Upper lobe of left lung (tissue), 6 donors: ENCODE measurements at regions not wholly inside any gene's neighbourhood (a gene's known extent, or its start where the extent isn't known, plus 50 kb on each side); places are given as distances from the start of the nearest gene placed in this dataset.

Experiments
- ATAC-seq, 2 donors: fragments of 200-7000 bp; cut with Tn5 transposase; one replicate each; pipeline ENCODE4 v1.9.1; 2022; ENCODE audit warnings: mild to moderate bottlenecking in 2 of 2, moderate library complexity in 2 of 2; ENCODE audit not compliant: low FRiP score in 2 of 2
- DNase-seq, 2 donors: peaks; one replicate each; pipeline ENCODE4 v3.0.0-alpha.2; 2019 to 2020
- H3K27ac ChIP-seq, 4 donors: fragments of 200-600 bp; sonication (generic); one replicate each; pipeline ENCODE4 v1.5.1; 2016 to 2019
- H3K27me3 ChIP-seq, 4 donors: fragments of 200-600 bp; sonication (generic); one replicate each; pipeline ENCODE4 v1.5.1; 2017 to 2019
- H3K36me3 ChIP-seq, 4 donors: fragments of 200-600 bp; sonication (generic); one replicate each; pipeline ENCODE4 v1.5.1; 2016 to 2019
- H3K4me1 ChIP-seq, 4 donors: fragments of 200-600 bp; sonication (generic); one replicate each; pipeline ENCODE4 v1.5.1; 2018 to 2019
- H3K4me3 ChIP-seq, 4 donors: fragments of 200-600 bp; sonication (generic); one replicate each; pipeline ENCODE4 v1.5.1; 2017 to 2019; ENCODE audit warnings: mild to moderate bottlenecking in 2 of 4, moderate library complexity in 1 of 4
- H3K9me3 ChIP-seq, 4 donors: fragments of 200-600 bp; sonication (generic); one replicate each; pipeline ENCODE4 v1.5.1; 2018 to 2019
- EP300 ChIP-seq, 4 donors: sonication (generic); formaldehyde crosslinking; IDR thresholded peaks; one replicate each; pipeline ENCODE4 v1.5.1; 2017; ENCODE audit warnings: antibody characterized with exemption in 4 of 4, control low read depth in 2 of 4
- POLR2A ChIP-seq, 4 donors: fragments of 450-650 bp; IDR thresholded peaks; one replicate each; pipeline ENCODE4 v1.5.1; 2016 to 2017; ENCODE audit warnings: antibody characterized with exemption in 4 of 4, mild to moderate bottlenecking in 2 of 4
- POLR2AphosphoS5 ChIP-seq, 2 donors: sonication (generic); formaldehyde crosslinking; IDR thresholded peaks; one replicate each; pipeline ENCODE4 v1.5.1; 2017; ENCODE audit warnings: antibody characterized with exemption in 2 of 2
- WGBS, 2 donors: methylation state at CpG; one replicate each; pipeline ENCODE4 v1.1.5; 2017 to 2018; 5-methylcytosine and 5-hydroxymethylcytosine counted together
- TF ChIP-seq, protein P1 (sequence below), 6 experiments: fragments of 450-650 bp in 4 of 6; fragments of 200-600 bp in 2 of 6; sonication (generic) in 2 of 6; IDR thresholded peaks; one replicate each; pipeline ENCODE4 v1.5.1; 2016 to 2019; ENCODE audit warnings: antibody characterized with exemption in 6 of 6
- donor health status: DM: no; HTN: no; CAD: no; lungs with moderate emphysema.
- donor health status: DM: no; HTN: yes; CAD: no; lungs with severe emphysema.

DNA sequence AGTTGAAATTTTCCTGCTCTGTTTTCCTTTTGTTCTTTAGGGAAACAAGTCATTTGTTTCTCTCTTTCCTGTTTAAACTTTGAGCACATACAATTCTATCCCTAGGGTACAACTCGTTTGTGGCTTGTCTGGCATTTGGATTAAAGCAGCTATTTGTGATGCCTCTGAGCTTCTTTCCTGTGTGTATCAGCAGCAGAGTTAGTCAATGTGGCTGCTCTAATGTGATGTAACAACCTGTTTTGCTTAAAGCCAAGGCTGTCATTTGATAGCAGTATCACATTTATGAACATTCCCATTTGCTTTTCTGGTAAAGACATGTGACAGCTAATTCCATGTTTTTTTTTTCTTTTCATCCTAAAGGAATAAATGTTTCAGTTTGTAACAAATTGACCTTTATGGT lies 314.3 kb upstream of the CHD1 start:
- Histone ChIP-seq H3K27me3 (no peaks in the 10 kb centered on the region), H3K4me3 (no peak overlapping the region), H3K27ac (no peak overlapping the region), H3K9me3 (no peaks in the 10 kb centered on the region), H3K36me3 (no peaks in the 10 kb centered on the region), H3K4me1 (no peaks in the 10 kb centered on the region)
- 19 to 20% methylated on average over 1 of the region's 1 CpG for WGBS, 2 donors
- DNase-seq, result no peak
- no peak for ATAC-seq
- TF ChIP-seq EP300 (IDR thresholded peaks at IDR 0.05) (no peak), POLR2AphosphoS5 (IDR thresholded peaks at IDR 0.05) (no peak), POLR2A (IDR thresholded peaks at IDR 0.05) (no peak)
- TF ChIP-seq, protein P1, sequence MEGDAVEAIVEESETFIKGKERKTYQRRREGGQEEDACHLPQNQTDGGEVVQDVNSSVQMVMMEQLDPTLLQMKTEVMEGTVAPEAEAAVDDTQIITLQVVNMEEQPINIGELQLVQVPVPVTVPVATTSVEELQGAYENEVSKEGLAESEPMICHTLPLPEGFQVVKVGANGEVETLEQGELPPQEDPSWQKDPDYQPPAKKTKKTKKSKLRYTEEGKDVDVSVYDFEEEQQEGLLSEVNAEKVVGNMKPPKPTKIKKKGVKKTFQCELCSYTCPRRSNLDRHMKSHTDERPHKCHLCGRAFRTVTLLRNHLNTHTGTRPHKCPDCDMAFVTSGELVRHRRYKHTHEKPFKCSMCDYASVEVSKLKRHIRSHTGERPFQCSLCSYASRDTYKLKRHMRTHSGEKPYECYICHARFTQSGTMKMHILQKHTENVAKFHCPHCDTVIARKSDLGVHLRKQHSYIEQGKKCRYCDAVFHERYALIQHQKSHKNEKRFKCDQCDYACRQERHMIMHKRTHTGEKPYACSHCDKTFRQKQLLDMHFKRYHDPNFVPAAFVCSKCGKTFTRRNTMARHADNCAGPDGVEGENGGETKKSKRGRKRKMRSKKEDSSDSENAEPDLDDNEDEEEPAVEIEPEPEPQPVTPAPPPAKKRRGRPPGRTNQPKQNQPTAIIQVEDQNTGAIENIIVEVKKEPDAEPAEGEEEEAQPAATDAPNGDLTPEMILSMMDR (IDR thresholded peaks at IDR 0.05), result no peak

- Histone ChIP-seq H3K27ac (no peak overlapping the region), H3K36me3 (no peaks in the 10 kb centered on the region), H3K9me3 (no peaks in the 10 kb centered on the region), H3K4me3 (no peak overlapping the region), H3K4me1 (no peaks in the 10 kb centered on the region), H3K27me3 (no peaks in the 10 kb centered on the region)
- no peak for ATAC-seq
- DNase-seq, result no peak
- TF ChIP-seq, protein P1 (IDR thresholded peaks at IDR 0.05), result no peak
- TF ChIP-seq EP300 (IDR thresholded peaks at IDR 0.05) (no peak), POLR2AphosphoS5 (IDR thresholded peaks at IDR 0.05) (no peak), POLR2A (IDR thresholded peaks at IDR 0.05) (no peak)
- WGBS, 2 donors, result 71 to 90% methylated on average over 3 of the region's 3 CpGs
Measured at GRCh38 chr5:99239826-99240360, 311.1 kb upstream of the CHD1 start.

DNA sequence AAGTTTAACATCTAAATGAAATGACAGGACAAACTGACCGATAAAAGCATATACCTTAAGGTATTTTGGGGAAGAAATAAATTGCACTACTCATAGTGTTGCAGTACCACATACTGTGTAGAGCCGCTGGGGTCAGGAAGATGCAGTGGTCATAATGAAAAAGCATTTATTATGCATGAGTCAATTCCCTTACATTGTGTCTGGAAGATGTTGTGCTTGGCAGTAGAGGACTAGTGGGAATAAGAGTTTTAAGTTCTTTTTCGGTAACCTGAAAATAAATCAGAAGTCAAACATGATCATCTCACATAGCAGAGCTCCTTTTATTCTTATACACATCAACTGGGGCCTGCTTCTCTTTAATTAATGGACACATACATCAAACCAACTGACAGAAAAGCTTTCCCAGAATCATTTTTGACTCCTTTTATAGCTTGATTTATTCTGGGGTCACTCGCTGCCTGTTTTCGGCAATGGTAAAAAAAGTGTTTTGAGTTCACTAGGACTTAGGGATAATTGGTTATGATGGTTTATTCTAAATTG lies 262.5 kb upstream of the CHD1 start:
- Histone ChIP-seq H3K27ac (no peak overlapping the region), H3K4me1 (no peaks in the 10 kb centered on the region), H3K27me3 (no peaks in the 10 kb centered on the region), H3K36me3 (no peaks in the 10 kb centered on the region), H3K9me3 (no peaks in the 10 kb centered on the region), H3K4me3 (no peak overlapping the region)
- 87 to 95% methylated on average over 5 of the region's 5 CpGs for WGBS, 2 donors
- no peak for TF ChIP-seq EP300 (IDR thresholded peaks at IDR 0.05)
- TF ChIP-seq, protein P1 (IDR thresholded peaks at IDR 0.05), result no peak
- TF ChIP-seq POLR2A (IDR thresholded peaks at IDR 0.05), result no peak
- TF ChIP-seq POLR2AphosphoS5 (IDR thresholded peaks at IDR 0.05), result no peak
- no peak for ATAC-seq
- DNase-seq, result no peak

DNA sequence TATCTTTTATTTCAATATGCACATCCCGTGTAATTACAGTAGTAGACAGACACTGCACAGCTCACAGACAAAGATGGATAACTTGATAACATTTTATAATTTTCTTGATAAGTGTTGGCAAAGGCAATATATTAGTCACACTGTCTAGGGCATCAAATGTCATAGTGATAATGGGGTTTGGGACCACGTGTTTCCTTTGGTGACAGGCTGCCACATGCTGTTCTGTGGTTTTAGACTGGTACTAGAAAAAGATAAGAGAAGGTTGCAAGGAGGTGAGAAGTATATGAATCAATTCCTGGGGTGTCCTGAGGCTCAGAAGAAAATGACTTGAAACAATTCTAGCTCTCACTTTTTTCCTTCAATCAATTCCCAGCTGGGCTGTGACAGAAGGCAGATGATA lies 258.8 kb upstream of the CHD1 start:
- H3K4me3 ChIP-seq, result no peak overlapping the region

More for the DNA sequence above, 258.8 kb upstream of the CHD1 start:
- H3K27ac ChIP-seq, result no peak overlapping the region
- TF ChIP-seq, protein P1 (IDR thresholded peaks at IDR 0.05), result no peak
- TF ChIP-seq POLR2A (IDR thresholded peaks at IDR 0.05) (no peak), EP300 (IDR thresholded peaks at IDR 0.05) (no peak), POLR2AphosphoS5 (IDR thresholded peaks at IDR 0.05) (no peak)
- no peaks in the 10 kb centered on the region for H3K4me1 ChIP-seq
- no peaks in the 10 kb centered on the region for H3K27me3 ChIP-seq
- H3K9me3 ChIP-seq, result no peaks in the 10 kb centered on the region
- WGBS, 2 donors, result 41 to 42% methylated on average over 2 of the region's 2 CpGs
- no peaks in the 10 kb centered on the region for H3K36me3 ChIP-seq
- DNase-seq (no peak), ATAC-seq (peak in 1 of 2 donors; percentile 40)
